Testis (tissue), 2 donors: ENCODE measurements at regions not wholly inside any gene's neighbourhood (a gene's known extent, or its start where the extent isn't known, plus 50 kb on each side); places are given as distances from the start of the nearest gene placed in this dataset.

Experiments used
- DNase-seq: peaks from one replicate; pipeline ENCODE4 v3.0.0-alpha.2; 2019
- H3K27ac ChIP-seq, 2 donors: fragments of 200-600 bp; sonication (generic); one replicate each; pipeline ENCODE4 v1.5.1; 2019
- H3K27me3 ChIP-seq: fragments of 200-600 bp; sonication (generic); one replicate; pipeline ENCODE4 v1.5.1; 2019
- H3K36me3 ChIP-seq: fragments of 200-600 bp; sonication (generic); one replicate; pipeline ENCODE4 v1.5.1; 2017; ENCODE audit warnings: low read depth; ENCODE audit errors: missing control alignments
- H3K4me1 ChIP-seq: fragments of 200-600 bp; sonication (generic); one replicate; pipeline ENCODE4 v1.5.1; 2019
- H3K4me3 ChIP-seq, 2 donors: fragments of 200-600 bp; sonication (generic); one replicate each; pipeline ENCODE4 v1.5.1; 2017 to 2019
- H3K9me3 ChIP-seq: fragments of 200-600 bp; sonication (generic); one replicate; pipeline ENCODE4 v1.5.1; 2017
- POLR2A ChIP-seq: fragments of 450-650 bp; IDR thresholded peaks from one replicate; pipeline ENCODE4 v1.6.1; 2017; ENCODE audit warnings: antibody characterized with exemption, mild to moderate bottlenecking, moderate library complexity
- WGBS, 2 donors: methylation state at CpG; one replicate each; pipeline ENCODE4 v1.1.5; 2018; 5-methylcytosine and 5-hydroxymethylcytosine counted together
- intact Hi-C: fragments of 100-400 bp; cut with DNase I; formaldehyde crosslinking; loops from one replicate; pipeline ENCODE4 v1.15.1; 2023; ENCODE audit warnings: low total_unique reads
- TF ChIP-seq, protein P1 (sequence below), 3 experiments: fragments of 450-650 bp in 2 of 3; fragments of 200-600 bp in 1 of 3; sonication (generic) in 1 of 3; IDR thresholded peaks; one replicate each; pipeline ENCODE4 v1.5.1; 2016 to 2019; ENCODE audit warnings: antibody characterized with exemption in 3 of 3, mild to moderate bottlenecking in 2 of 3, moderate library complexity in 1 of 3

- Histone ChIP-seq H3K36me3 (no peaks in the 10 kb centered on the region), H3K27me3 (no peaks in the 10 kb centered on the region), H3K4me1 (no peaks in the 10 kb centered on the region), H3K27ac (no peak overlapping the region), H3K9me3 (no peaks in the 10 kb centered on the region), H3K4me3 (no peak overlapping the region)
- DNase-seq: no peak
- 53 to 63% methylated on average over 3 to 4 of the region's 4 CpGs for WGBS, 2 donors
- TF ChIP-seq, protein P1, sequence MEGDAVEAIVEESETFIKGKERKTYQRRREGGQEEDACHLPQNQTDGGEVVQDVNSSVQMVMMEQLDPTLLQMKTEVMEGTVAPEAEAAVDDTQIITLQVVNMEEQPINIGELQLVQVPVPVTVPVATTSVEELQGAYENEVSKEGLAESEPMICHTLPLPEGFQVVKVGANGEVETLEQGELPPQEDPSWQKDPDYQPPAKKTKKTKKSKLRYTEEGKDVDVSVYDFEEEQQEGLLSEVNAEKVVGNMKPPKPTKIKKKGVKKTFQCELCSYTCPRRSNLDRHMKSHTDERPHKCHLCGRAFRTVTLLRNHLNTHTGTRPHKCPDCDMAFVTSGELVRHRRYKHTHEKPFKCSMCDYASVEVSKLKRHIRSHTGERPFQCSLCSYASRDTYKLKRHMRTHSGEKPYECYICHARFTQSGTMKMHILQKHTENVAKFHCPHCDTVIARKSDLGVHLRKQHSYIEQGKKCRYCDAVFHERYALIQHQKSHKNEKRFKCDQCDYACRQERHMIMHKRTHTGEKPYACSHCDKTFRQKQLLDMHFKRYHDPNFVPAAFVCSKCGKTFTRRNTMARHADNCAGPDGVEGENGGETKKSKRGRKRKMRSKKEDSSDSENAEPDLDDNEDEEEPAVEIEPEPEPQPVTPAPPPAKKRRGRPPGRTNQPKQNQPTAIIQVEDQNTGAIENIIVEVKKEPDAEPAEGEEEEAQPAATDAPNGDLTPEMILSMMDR (IDR thresholded peaks at IDR 0.05): no peak
- TF ChIP-seq POLR2A: no peak
- intact Hi-C loops: no loop called here
Measured at GRCh38 chrX:129037389-129037788, 485.9 kb downstream of the SMARCA1 start.

- TF ChIP-seq POLR2A: no peak
- TF ChIP-seq, protein P1 (IDR thresholded peaks at IDR 0.05): no peak
- H3K4me3 ChIP-seq: no peak overlapping the region
- H3K27ac ChIP-seq: no peak overlapping the region
- no peaks in the 10 kb centered on the region for H3K9me3 ChIP-seq
- no peaks in the 10 kb centered on the region for H3K36me3 ChIP-seq
- intact Hi-C loops: no loop called here
- DNase-seq: no peak
- no peaks in the 10 kb centered on the region for H3K4me1 ChIP-seq
- H3K27me3 ChIP-seq: no peaks in the 10 kb centered on the region
Measured at GRCh38 chrX:129035180-129035579, 488.1 kb downstream of the SMARCA1 start.

- WGBS, 2 donors: 80 to 88% methylated on average over 1 of the region's 1 CpG
- intact Hi-C loops: no loop called here
- Histone ChIP-seq H3K4me3 (no peak overlapping the region), H3K36me3 (no peaks in the 10 kb centered on the region), H3K27me3 (no peaks in the 10 kb centered on the region), H3K27ac (no peak overlapping the region), H3K9me3 (no peaks in the 10 kb centered on the region), H3K4me1 (no peaks in the 10 kb centered on the region)
- no peak for DNase-seq
- TF ChIP-seq, protein P1 (IDR thresholded peaks at IDR 0.05): no peak
- no peak for TF ChIP-seq POLR2A
Measured at GRCh38 chrX:129034196-129034595, 489.1 kb downstream of the SMARCA1 start.

DNA sequence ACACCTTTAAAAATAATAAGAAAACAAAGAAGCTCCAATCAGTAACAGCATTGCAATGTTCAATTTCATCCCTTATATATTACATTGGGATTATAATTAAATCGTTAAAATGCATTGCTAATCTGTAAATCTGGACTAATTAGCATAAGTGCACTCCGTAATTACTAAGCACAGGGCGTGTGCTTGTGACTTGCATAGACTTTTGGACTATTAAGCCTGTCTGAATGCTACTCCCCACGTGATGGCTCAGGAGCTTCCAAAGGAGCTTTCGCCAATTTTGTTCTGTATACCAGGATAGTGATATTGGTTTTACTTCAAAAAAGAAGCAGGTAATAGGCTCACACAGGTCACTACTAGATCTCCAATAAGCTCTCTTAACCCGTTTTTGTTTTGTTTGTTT is 497.1 kb downstream of the SMARCA1 start:
- 67 to 73% methylated on average over 6 of the region's 6 CpGs for WGBS, 2 donors
- Histone ChIP-seq H3K27me3 (no peaks in the 10 kb centered on the region), H3K36me3 (no peaks in the 10 kb centered on the region), H3K4me3 (no peak overlapping the region), H3K4me1 (no peaks in the 10 kb centered on the region), H3K9me3 (no peaks in the 10 kb centered on the region), H3K27ac (no peak overlapping the region)
- DNase-seq: no peak
- intact Hi-C loops: no loop called here
- TF ChIP-seq, protein P1 (IDR thresholded peaks at IDR 0.05): no peak
- no peak for TF ChIP-seq POLR2A

DNA sequence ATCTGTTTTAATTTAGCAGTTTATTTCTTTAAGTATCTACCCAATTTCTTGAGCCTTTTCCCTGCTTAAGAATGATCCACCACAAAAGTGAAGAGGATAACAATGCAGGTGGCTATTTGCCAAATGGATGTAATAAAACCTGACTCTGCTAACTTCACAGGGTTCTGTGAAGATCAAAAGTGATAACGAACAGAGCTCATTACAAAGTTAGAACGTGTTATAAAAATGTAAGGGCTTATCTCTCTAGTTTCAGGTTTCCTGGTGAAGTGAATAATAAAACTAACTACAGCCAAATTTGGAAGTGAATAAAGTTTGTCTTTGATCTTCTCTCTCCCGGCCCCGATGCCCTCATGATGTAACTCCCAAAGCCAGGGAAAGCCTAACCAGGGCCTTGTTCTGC is 497.9 kb downstream of the SMARCA1 start:
- WGBS, 2 donors: 30 to 33% methylated on average over 4 of the region's 4 CpGs
- Histone ChIP-seq H3K4me1 (no peaks in the 10 kb centered on the region), H3K9me3 (no peaks in the 10 kb centered on the region), H3K27me3 (no peaks in the 10 kb centered on the region), H3K36me3 (no peaks in the 10 kb centered on the region), H3K27ac (no peak overlapping the region), H3K4me3 (no peak overlapping the region)
- intact Hi-C loops: no loop called here
- TF ChIP-seq, protein P1 (IDR thresholded peaks at IDR 0.05): no peak
- no peak for TF ChIP-seq POLR2A
- no peak for DNase-seq
